Testis (tissue), 2 donors: ENCODE measurements at regions not wholly inside any gene's neighbourhood (a gene's known extent, or its start where the extent isn't known, plus 50 kb on each side); places are given as distances from the start of the nearest gene placed in this dataset.
A peak's percentile ranks its signal among the peaks of the same experiment; 100 is the strongest.

Experiments
- DNase-seq: peaks from one replicate; pipeline ENCODE4 v3.0.0-alpha.2; 2019
- H3K27ac ChIP-seq, 2 donors: fragments of 200-600 bp; sonication (generic); one replicate each; pipeline ENCODE4 v1.5.1; 2019
- H3K27me3 ChIP-seq: fragments of 200-600 bp; sonication (generic); one replicate; pipeline ENCODE4 v1.5.1; 2019
- H3K36me3 ChIP-seq: fragments of 200-600 bp; sonication (generic); one replicate; pipeline ENCODE4 v1.5.1; 2017; ENCODE audit warnings: low read depth; ENCODE audit errors: missing control alignments
- H3K4me1 ChIP-seq: fragments of 200-600 bp; sonication (generic); one replicate; pipeline ENCODE4 v1.5.1; 2019
- H3K4me3 ChIP-seq, 2 donors: fragments of 200-600 bp; sonication (generic); one replicate each; pipeline ENCODE4 v1.5.1; 2017 to 2019
- H3K9me3 ChIP-seq: fragments of 200-600 bp; sonication (generic); one replicate; pipeline ENCODE4 v1.5.1; 2017
- POLR2A ChIP-seq: fragments of 450-650 bp; IDR thresholded peaks from one replicate; pipeline ENCODE4 v1.6.1; 2017; ENCODE audit warnings: antibody characterized with exemption, mild to moderate bottlenecking, moderate library complexity
- WGBS, 2 donors: methylation state at CpG; one replicate each; pipeline ENCODE4 v1.1.5; 2018; 5-methylcytosine and 5-hydroxymethylcytosine counted together
- intact Hi-C: fragments of 100-400 bp; cut with DNase I; formaldehyde crosslinking; loops from one replicate; pipeline ENCODE4 v1.15.1; 2023; ENCODE audit warnings: low total_unique reads
- TF ChIP-seq, protein P1 (sequence below), 3 experiments: fragments of 450-650 bp in 2 of 3; fragments of 200-600 bp in 1 of 3; sonication (generic) in 1 of 3; IDR thresholded peaks; one replicate each; pipeline ENCODE4 v1.5.1; 2016 to 2019; ENCODE audit warnings: antibody characterized with exemption in 3 of 3, mild to moderate bottlenecking in 2 of 3, moderate library complexity in 1 of 3

DNA sequence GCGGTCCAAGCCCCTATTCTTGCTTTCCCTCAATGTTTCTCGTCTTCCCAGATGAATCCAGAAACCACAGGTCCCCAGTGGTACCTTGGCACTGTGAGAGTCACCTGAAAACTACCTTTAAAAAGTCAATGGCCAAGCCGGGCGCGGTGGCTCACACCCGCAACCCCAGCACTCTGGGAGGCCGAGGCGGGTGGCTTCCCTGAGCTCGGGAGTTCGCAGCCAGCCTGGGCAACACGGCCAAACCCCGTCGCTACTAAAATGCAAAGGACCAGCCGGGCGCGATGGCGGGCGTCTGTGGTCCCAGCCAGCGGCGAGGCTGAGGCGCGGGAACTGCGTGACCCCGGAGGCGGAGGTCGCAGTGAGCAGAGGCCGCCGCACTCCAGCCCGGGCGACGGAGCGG lies 285.9 kb downstream of the CHL1 start:
- peak overlapping the region; percentile 9 to 45 for H3K4me3 ChIP-seq
- no peaks in the 10 kb centered on the region for H3K4me1 ChIP-seq
- no peak for TF ChIP-seq POLR2A
- TF ChIP-seq, protein P1, sequence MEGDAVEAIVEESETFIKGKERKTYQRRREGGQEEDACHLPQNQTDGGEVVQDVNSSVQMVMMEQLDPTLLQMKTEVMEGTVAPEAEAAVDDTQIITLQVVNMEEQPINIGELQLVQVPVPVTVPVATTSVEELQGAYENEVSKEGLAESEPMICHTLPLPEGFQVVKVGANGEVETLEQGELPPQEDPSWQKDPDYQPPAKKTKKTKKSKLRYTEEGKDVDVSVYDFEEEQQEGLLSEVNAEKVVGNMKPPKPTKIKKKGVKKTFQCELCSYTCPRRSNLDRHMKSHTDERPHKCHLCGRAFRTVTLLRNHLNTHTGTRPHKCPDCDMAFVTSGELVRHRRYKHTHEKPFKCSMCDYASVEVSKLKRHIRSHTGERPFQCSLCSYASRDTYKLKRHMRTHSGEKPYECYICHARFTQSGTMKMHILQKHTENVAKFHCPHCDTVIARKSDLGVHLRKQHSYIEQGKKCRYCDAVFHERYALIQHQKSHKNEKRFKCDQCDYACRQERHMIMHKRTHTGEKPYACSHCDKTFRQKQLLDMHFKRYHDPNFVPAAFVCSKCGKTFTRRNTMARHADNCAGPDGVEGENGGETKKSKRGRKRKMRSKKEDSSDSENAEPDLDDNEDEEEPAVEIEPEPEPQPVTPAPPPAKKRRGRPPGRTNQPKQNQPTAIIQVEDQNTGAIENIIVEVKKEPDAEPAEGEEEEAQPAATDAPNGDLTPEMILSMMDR (IDR thresholded peaks at IDR 0.05), result no peak
- 76% methylated on average over 27 to 31 of the region's 32 CpGs for WGBS, 2 donors
- peak overlapping the region; percentile 50 to 59 for H3K27ac ChIP-seq
- no peaks in the 10 kb centered on the region for H3K9me3 ChIP-seq
- DNase-seq, result peak; percentile 32
- intact Hi-C loops, result no loop called here
- no peaks in the 10 kb centered on the region for H3K27me3 ChIP-seq
- no peaks in the 10 kb centered on the region for H3K36me3 ChIP-seq

DNA sequence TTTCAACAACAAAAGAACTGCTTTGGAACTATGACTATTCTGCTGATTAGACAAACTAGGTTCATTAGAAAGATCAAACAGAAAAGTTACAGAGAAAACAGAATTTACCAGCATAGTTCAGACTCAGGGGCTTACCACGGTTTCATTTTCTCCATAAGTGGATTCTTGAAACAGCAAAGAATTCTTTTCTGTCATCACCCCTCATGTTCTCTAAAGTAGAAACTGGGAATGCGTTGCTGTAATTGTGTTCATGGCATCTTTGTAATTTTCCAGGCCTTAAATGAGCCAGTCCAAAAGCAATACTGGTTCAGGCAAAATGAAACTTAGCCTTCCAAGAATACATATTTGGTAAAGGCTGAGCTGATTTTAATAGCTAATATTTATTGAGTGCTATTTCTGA lies 287.8 kb downstream of the CHL1 start:
- Histone ChIP-seq H3K27me3 (no peaks in the 10 kb centered on the region), H3K4me3 (no peak overlapping the region), H3K4me1 (no peaks in the 10 kb centered on the region), H3K36me3 (no peaks in the 10 kb centered on the region), H3K9me3 (no peaks in the 10 kb centered on the region), H3K27ac (peak overlapping the region in 1 of 2 donors; percentile 45)
- intact Hi-C loops, result no loop called here
- 33 to 34% methylated on average over 2 of the region's 2 CpGs for WGBS, 2 donors
- no peak for DNase-seq
- TF ChIP-seq, protein P1 (IDR thresholded peaks at IDR 0.05), result no peak

DNA sequence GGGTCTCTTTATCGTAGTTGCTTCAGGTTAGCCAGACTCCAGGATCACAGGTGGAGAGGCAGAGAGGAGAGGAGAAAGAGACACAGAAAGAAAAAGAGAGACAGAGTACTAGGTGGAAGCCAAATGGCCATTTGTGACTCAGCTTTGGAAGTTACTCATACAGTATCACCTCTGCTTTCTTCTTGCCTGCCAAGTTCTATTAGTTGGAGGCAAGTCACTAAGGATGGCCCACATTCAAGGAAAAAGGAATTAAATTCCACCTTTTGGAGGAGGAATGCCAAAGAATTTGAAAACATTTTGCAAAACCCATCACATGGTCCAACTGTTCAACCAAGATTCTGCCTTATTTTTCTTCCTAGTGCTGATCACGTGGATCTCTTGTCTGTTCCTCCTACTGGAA lies 291.1 kb downstream of the CHL1 start:
- DNase-seq, result no peak
- Histone ChIP-seq H3K27me3 (no peaks in the 10 kb centered on the region), H3K9me3 (no peaks in the 10 kb centered on the region), H3K36me3 (no peaks in the 10 kb centered on the region), H3K27ac (no peak overlapping the region), H3K4me3 (no peak overlapping the region), H3K4me1 (no peaks in the 10 kb centered on the region)
- TF ChIP-seq POLR2A, result no peak
- TF ChIP-seq, protein P1 (IDR thresholded peaks at IDR 0.05), result no peak
- intact Hi-C loops, result no loop called here
- 0 to 86% methylated on average over 2 of the region's 2 CpGs for WGBS, 2 donors

- TF ChIP-seq, protein P1 (IDR thresholded peaks at IDR 0.05), result no peak
- no peak for TF ChIP-seq POLR2A
- 44 to 52% methylated on average over 3 of the region's 3 CpGs for WGBS, 2 donors
- Histone ChIP-seq H3K4me3 (no peak overlapping the region), H3K9me3 (no peaks in the 10 kb centered on the region), H3K27ac (no peak overlapping the region), H3K4me1 (no peaks in the 10 kb centered on the region), H3K27me3 (no peaks in the 10 kb centered on the region), H3K36me3 (no peaks in the 10 kb centered on the region)
- no peak for DNase-seq
- intact Hi-C loops, result no loop called here
These were observed 296.2 kb downstream of the CHL1 start for GRCh38 chr3:492586-493316.

DNA sequence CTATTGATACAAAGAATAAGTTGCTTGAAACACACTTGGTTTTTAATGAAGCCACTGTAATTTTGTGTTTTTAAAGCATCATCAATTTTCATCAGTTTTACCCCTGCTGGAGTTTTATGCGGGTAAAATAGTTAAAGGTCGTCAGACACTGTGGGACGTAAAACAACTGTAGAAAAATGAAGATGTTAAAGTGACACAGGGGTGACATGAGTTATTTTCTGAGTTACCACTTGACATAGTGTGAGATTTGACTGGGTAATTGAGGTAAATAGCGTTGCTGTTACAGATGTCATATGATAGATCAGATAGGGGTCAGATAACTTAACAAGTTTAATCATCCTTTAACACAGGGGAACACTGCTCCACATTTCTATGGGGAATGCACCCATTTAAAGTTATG lies 297.6 kb downstream of the CHL1 start:
- Histone ChIP-seq H3K4me1 (no peaks in the 10 kb centered on the region), H3K36me3 (no peaks in the 10 kb centered on the region), H3K27me3 (no peaks in the 10 kb centered on the region), H3K4me3 (no peak overlapping the region), H3K27ac (no peak overlapping the region), H3K9me3 (no peaks in the 10 kb centered on the region)
- 81 to 85% methylated on average over 4 of the region's 4 CpGs for WGBS, 2 donors
- intact Hi-C loops, result no loop called here
- no peak for TF ChIP-seq POLR2A
- TF ChIP-seq, protein P1 (IDR thresholded peaks at IDR 0.05), result no peak
- no peak for DNase-seq
